ENCODE measurements at regions not wholly inside any gene's neighbourhood (a gene's known extent, or its start where the extent isn't known, plus 50 kb on each side); places are given as distances from the start of the nearest gene placed in this dataset.

- no peak for DNase-seq
Measured at GRCh38 chr1:56063461-56063860, 515.9 kb downstream of the PLPP3 start.

- no peak for DNase-seq
Measured at GRCh38 chr1:56062625-56063024, 516.7 kb downstream of the PLPP3 start.

GRCh38 chr1:56061824-56062223 lies 517.5 kb downstream of the PLPP3 start:
- DNase-seq = peak; percentile 8 to 39 (median 26)

GRCh38 chr1:56060906-56061305 lies 518.5 kb downstream of the PLPP3 start:
- DNase-seq = no peak

- no peak for DNase-seq
Measured at GRCh38 chr1:56057466-56058405, 521.6 kb downstream of the PLPP3 start.

- DNase-seq = no peak
Measured at GRCh38 chr1:56056438-56057287, 522.7 kb downstream of the PLPP3 start.

- no peak for DNase-seq
Measured at GRCh38 chr1:56054959-56055358, 524.4 kb downstream of the PLPP3 start.

GRCh38 chr1:56052041-56052440 lies 527.3 kb downstream of the PLPP3 start:
- no peak for DNase-seq

GRCh38 chr1:56050911-56051310 lies 528.5 kb downstream of the PLPP3 start:
- no peak for DNase-seq

- no peak for DNase-seq
Measured at GRCh38 chr1:56045477-56045876, 533.9 kb downstream of the PLPP3 start.

GRCh38 chr1:56045062-56045461 lies 534.3 kb downstream of the PLPP3 start:
- no peak for DNase-seq

GRCh38 chr1:56036479-56036878 lies 542.9 kb downstream of the PLPP3 start:
- DNase-seq = no peak

- DNase-seq = no peak
Measured at GRCh38 chr1:56034847-56035481, 544.4 kb downstream of the PLPP3 start.

GRCh38 chr1:56034222-56034621 lies 545.1 kb downstream of the PLPP3 start:
- DNase-seq = no peak

GRCh38 chr1:56033321-56034037 lies 545.9 kb downstream of the PLPP3 start:
- no peak for DNase-seq

GRCh38 chr1:56032096-56032676 lies 547.2 kb downstream of the PLPP3 start:
- no peak for DNase-seq

GRCh38 chr1:56031001-56031400 lies 548.4 kb downstream of the PLPP3 start:
- DNase-seq = no peak

- no peak for DNase-seq
Measured at GRCh38 chr1:56029319-56030003, 549.9 kb downstream of the PLPP3 start.

GRCh38 chr1:56028911-56029310 lies 550.5 kb downstream of the PLPP3 start:
- DNase-seq = no peak

GRCh38 chr1:56028244-56028643 lies 551.1 kb downstream of the PLPP3 start:
- no peak for DNase-seq

GRCh38 chr1:56025942-56026341 lies 553.4 kb downstream of the PLPP3 start:
- DNase-seq = no peak

GRCh38 chr1:56024155-56024554 lies 555.2 kb downstream of the PLPP3 start:
- DNase-seq = no peak
